Kidney (tissue), 13 donors: ENCODE measurements at regions not wholly inside any gene's neighbourhood (a gene's known extent, or its start where the extent isn't known, plus 50 kb on each side); places are given as distances from the start of the nearest gene placed in this dataset.

ENCODE experiments used
- DNase-seq, 5 donors: peaks; one replicate each; pipeline ENCODE4 v3.0.0-alpha.2; 2013 to 2020
- FAIRE-seq: peaks from 2 replicates; lab custom pipeline; 2012; peaks lifted over from hg19 to GRCh38; lab: Jason Lieb, UNC
- H3K27ac ChIP-seq, 2 donors: one replicate each; pipeline ENCODE4 v1.7.0; 2013; ENCODE audit warnings: low read depth in 2 of 2, low read length in 2 of 2, inconsistent platforms in 1 of 2
- H3K27me3 ChIP-seq: one replicate; pipeline ENCODE4 v1.7.1; 2013; ENCODE audit warnings: low read length, inconsistent platforms; ENCODE audit not compliant: control insufficient read depth, insufficient read depth
- H3K36me3 ChIP-seq, 3 donors: one replicate each; pipeline versions ENCODE4 v1.7.0 to v1.7.1; 2013; ENCODE audit warnings: low read length in 3 of 3, control low read depth in 1 of 3, inconsistent platforms in 1 of 3; ENCODE audit not compliant: insufficient read depth in 3 of 3, control insufficient read depth in 2 of 3
- H3K4me1 ChIP-seq, 3 donors: one replicate each; pipeline versions ENCODE4 v1.7.0 to v1.7.1; 2013; ENCODE audit warnings: low read length in 3 of 3, inconsistent platforms in 1 of 3, low read depth in 1 of 3; ENCODE audit not compliant: control insufficient read depth in 2 of 3, insufficient read depth in 2 of 3
- H3K4me3 ChIP-seq, 3 donors: one replicate each; pipeline versions ENCODE4 v1.7.0 to v1.8.1; 2013; ENCODE audit warnings: low read length in 3 of 3, control low read depth in 1 of 3, inconsistent platforms in 1 of 3
- H3K9ac ChIP-seq, 3 donors: one replicate each; pipeline versions ENCODE4 v1.7.0 to v1.7.1; 2013; ENCODE audit warnings: low read length in 3 of 3, control low read depth in 1 of 3, inconsistent platforms in 1 of 3
- H3K9me3 ChIP-seq, 3 donors: one replicate each; pipeline versions ENCODE4 v1.7.0 to v1.7.1; 2013; ENCODE audit warnings: low read length in 3 of 3, control low read depth in 1 of 3, inconsistent platforms in 1 of 3; ENCODE audit not compliant: control insufficient read depth in 2 of 3, insufficient read depth in 1 of 3
- intact Hi-C: fragments of 100-400 bp; cut with DNase I; formaldehyde crosslinking; loops from one replicate; pipeline ENCODE4 v1.11.1; 2022
- TF ChIP-seq, protein P1 (sequence below): IDR thresholded peaks from 3 replicates; pipeline ENCODE4 v1.5.1; 2012; ENCODE audit warnings: mild to moderate bottlenecking, moderate library complexity, borderline replicate concordance; ENCODE audit not compliant: insufficient read depth; ENCODE audit errors: extremely low read depth
- donor health status: control.
- donor health status: control.
- donor health status: control.
- donor health status: control.
- donor health status: control.
- donor health status: DM: yes; HTN: yes; CAD: no.
- donor health status: Normal renal cell carcinoma (clear cell type).

DNA sequence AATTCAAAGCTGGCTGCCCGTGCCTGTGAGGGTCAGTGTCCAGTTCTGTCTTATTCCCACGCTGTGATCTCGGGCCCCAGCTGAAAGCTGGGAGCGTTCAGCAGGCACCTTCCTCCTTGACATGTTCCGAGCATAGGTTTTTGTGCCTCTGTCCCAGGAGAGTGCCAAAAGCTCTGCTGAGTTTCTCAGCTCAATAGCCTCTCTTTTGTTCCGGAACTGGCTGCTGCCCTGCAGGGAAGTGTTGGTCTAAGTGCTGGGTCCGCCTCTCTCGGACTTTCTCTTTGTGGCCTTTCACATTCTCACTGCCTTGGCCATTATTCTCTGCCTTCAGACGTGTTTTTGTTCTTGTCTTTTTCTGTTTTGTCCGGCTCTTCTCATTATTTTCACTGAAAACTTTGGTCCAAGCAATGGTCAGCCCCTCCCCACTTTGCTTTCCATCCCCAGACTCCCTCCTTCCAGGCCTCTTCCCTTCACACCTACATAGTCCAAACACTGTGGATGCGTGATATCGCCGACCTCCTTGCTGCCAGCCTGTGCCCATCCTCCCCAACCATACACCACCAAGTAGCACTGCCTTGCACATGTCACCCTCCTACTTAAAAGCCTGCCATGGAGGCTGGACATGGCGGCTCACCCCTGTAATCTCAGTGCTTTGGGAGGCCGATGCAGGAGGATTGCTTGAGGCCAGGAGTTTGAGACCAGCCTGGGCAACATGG lies 233.8 kb downstream of the RHOU start:
- Histone ChIP-seq H3K9ac (no peak overlapping the region), H3K36me3 (no peaks in the 10 kb centered on the region), H3K4me3 (no peak overlapping the region), H3K27me3 (no peaks in the 10 kb centered on the region), H3K4me1 (peaks cover 2 to 4% (median 4%) of the 10 kb centered on the region in 3 donors), H3K9me3 (no peaks in the 10 kb centered on the region), H3K27ac (no peak overlapping the region)
- FAIRE-seq = no peak
- DNase-seq = no peak
- intact Hi-C loops = no loop called here
- TF ChIP-seq, protein P1, sequence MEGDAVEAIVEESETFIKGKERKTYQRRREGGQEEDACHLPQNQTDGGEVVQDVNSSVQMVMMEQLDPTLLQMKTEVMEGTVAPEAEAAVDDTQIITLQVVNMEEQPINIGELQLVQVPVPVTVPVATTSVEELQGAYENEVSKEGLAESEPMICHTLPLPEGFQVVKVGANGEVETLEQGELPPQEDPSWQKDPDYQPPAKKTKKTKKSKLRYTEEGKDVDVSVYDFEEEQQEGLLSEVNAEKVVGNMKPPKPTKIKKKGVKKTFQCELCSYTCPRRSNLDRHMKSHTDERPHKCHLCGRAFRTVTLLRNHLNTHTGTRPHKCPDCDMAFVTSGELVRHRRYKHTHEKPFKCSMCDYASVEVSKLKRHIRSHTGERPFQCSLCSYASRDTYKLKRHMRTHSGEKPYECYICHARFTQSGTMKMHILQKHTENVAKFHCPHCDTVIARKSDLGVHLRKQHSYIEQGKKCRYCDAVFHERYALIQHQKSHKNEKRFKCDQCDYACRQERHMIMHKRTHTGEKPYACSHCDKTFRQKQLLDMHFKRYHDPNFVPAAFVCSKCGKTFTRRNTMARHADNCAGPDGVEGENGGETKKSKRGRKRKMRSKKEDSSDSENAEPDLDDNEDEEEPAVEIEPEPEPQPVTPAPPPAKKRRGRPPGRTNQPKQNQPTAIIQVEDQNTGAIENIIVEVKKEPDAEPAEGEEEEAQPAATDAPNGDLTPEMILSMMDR = no peak

DNA sequence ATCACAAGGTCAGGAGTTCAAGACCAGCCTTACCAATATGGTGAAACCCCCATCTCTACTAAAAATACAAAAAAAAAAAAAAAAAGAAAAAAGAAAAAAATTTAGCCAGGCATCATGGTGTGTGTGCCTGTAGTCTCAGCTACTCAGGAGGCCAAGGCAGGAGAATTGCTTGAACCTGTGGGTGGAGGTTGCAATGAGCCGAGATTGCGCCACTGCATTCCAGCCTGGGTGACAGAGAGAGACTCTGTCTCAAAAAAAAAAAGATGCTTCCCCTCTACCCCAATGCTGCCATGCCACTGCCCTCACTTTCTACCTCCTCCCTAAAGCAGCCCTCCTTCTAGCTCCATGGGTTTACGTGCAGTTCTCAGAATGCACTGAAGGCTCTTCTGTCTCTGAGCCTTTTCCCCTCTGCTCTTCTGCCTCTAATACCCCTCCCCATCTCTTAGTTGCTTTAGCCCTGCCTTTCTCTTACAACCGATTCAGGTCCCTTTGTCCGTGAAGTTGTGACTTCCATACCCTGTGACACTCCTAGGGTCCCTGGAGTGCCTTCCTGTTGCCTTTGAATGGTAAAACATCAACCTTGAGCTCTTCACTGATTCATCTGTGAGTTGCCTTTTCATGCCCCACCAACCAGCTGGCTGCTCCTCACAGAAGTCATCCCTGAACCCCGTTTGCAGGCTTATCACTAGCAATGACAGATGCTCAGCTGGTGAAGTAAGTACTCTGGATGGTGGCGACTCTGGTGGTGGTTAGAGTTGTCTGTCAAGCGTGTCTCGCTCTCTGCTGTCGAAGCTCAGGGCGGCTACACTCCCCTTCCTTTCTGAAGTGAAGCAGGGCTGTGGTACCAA lies 234.9 kb downstream of the RHOU start:
- Histone ChIP-seq H3K27ac (no peak overlapping the region), H3K9me3 (no peaks in the 10 kb centered on the region), H3K36me3 (no peaks in the 10 kb centered on the region), H3K4me1 (no peaks in the 10 kb centered on the region), H3K27me3 (no peaks in the 10 kb centered on the region), H3K9ac (no peak overlapping the region), H3K4me3 (no peak overlapping the region)
- DNase-seq (no peak), FAIRE-seq (no peak)
- intact Hi-C loops = no loop called here
- TF ChIP-seq, protein P1 = no peak

DNA sequence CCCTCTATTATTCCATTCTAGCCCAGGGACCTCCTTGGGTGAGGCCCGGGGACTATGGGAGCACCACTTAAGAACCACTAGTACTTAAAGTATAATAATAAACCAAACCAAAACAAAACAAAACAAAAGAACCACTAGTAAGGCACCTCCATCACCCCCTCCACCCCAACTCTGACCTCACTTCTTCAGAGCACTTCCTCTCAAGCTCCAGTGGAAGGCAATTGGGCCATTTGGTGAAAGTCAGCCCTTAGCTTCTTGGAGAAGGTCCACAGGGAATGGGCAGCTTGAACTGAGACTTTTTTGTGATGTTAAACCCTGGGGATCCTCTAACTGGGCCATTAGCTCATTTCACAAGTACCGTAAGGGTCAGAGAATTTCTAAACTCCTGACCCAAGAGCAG lies 237.3 kb downstream of the RHOU start:
- H3K4me3 ChIP-seq = no peak overlapping the region
- H3K27ac ChIP-seq = no peak overlapping the region
- H3K9ac ChIP-seq = no peak overlapping the region
- DNase-seq = no peak
- intact Hi-C loops = no loop called here
- TF ChIP-seq, protein P1 = no peak
- H3K4me1 ChIP-seq = no peaks in the 10 kb centered on the region
- no peaks in the 10 kb centered on the region for H3K36me3 ChIP-seq
- no peaks in the 10 kb centered on the region for H3K9me3 ChIP-seq
- H3K27me3 ChIP-seq = no peaks in the 10 kb centered on the region
- FAIRE-seq = no peak
